MM.1S (cell line): ENCODE measurements at regions not wholly inside any gene's neighbourhood (a gene's known extent, or its start where the extent isn't known, plus 50 kb on each side); places are given as distances from the start of the nearest gene placed in this dataset.

ENCODE experiments used
- DNase-seq: peaks from one replicate; pipeline ENCODE4 v3.0.0-alpha.2; 2015
- H2AFZ ChIP-seq: fragments of 300-600 bp; sonication (generic); 2 replicates; pipeline ENCODE4 v1.6.0; 2016; ENCODE audit warnings: antibody characterized with exemption, low read length
- H3F3A ChIP-seq: fragments of 300-600 bp; sonication (generic); 2 replicates; pipeline ENCODE4 v1.6.1; 2016; ENCODE audit warnings: mild to moderate bottlenecking, antibody characterized with exemption, low read length, moderate library complexity, mixed read lengths; ENCODE audit not compliant: insufficient read depth
- H3K27ac ChIP-seq: fragments of 300-600 bp; sonication (generic); 2 replicates; pipeline ENCODE4 v1.5.1; 2016; ENCODE audit warnings: mild to moderate bottlenecking, low read length
- H3K27me3 ChIP-seq: fragments of 300-600 bp; sonication (generic); replicated peaks from 2 replicates; pipeline ENCODE4 v1.6.0; 2016; ENCODE audit warnings: low read length; ENCODE audit not compliant: insufficient read depth
- H3K36me3 ChIP-seq: fragments of 300-600 bp; sonication (generic); replicated peaks from 2 replicates; pipeline ENCODE4 v1.6.1; 2016; ENCODE audit warnings: mild to moderate bottlenecking, low read length, mixed read lengths; ENCODE audit not compliant: insufficient read depth
- H3K4me1 ChIP-seq: fragments of 300-600 bp; sonication (generic); 2 replicates; pipeline ENCODE4 v1.6.1; 2016; ENCODE audit warnings: low read length, mixed read lengths
- H3K4me2 ChIP-seq: fragments of 300-600 bp; sonication (generic); 2 replicates; pipeline ENCODE4 v1.6.0; 2016; ENCODE audit warnings: low read depth, low read length
- H3K4me3 ChIP-seq: fragments of 300-600 bp; sonication (generic); 2 replicates; pipeline ENCODE4 v1.5.1; 2016; ENCODE audit warnings: low read length, mixed read lengths
- H3K79me2 ChIP-seq: fragments of 300-600 bp; sonication (generic); 2 replicates; pipeline ENCODE4 v1.6.1; 2016; ENCODE audit warnings: mixed run types, low read length, mixed read lengths
- H3K9ac ChIP-seq: fragments of 300-600 bp; sonication (generic); 2 replicates; pipeline ENCODE4 v1.6.1; 2016; ENCODE audit warnings: low read length, mixed read lengths
- H3K9me2 ChIP-seq: fragments of 300-600 bp; sonication (generic); replicated peaks from 2 replicates; pipeline ENCODE4 v1.6.1; 2016; ENCODE audit warnings: mild to moderate bottlenecking, low read length, mixed read lengths; ENCODE audit not compliant: insufficient read depth
- H3K9me3 ChIP-seq: fragments of 300-600 bp; sonication (generic); replicated peaks from 2 replicates; pipeline ENCODE4 v1.6.1; 2016; ENCODE audit warnings: mild to moderate bottlenecking, low read length, mixed read lengths; ENCODE audit not compliant: insufficient read depth
- H4K20me1 ChIP-seq: fragments of 300-600 bp; sonication (generic); 2 replicates; pipeline ENCODE4 v1.6.1; 2016; ENCODE audit warnings: mild to moderate bottlenecking, low read length, moderate library complexity, mixed read lengths; ENCODE audit not compliant: insufficient read depth
- EZH2 ChIP-seq: fragments of 300-600 bp; sonication (generic); optimal IDR thresholded peaks from 2 replicates; pipeline ENCODE3; 2017; ENCODE audit warnings: low read depth, mild to moderate bottlenecking, antibody characterized with exemption, low read length, mixed read lengths
- EZH2phosphoT487 ChIP-seq: fragments of 300-600 bp; sonication (generic); IDR thresholded peaks from 2 replicates; pipeline ENCODE4 v1.6.1; 2018; ENCODE audit warnings: antibody characterized with exemption, low read length
- TF ChIP-seq, protein P1 (sequence below): fragments of 300-600 bp; sonication (generic); IDR thresholded peaks from 2 replicates; pipeline ENCODE4 v1.5.1; 2016; ENCODE audit warnings: antibody characterized with exemption, low read length, mixed read lengths

DNA sequence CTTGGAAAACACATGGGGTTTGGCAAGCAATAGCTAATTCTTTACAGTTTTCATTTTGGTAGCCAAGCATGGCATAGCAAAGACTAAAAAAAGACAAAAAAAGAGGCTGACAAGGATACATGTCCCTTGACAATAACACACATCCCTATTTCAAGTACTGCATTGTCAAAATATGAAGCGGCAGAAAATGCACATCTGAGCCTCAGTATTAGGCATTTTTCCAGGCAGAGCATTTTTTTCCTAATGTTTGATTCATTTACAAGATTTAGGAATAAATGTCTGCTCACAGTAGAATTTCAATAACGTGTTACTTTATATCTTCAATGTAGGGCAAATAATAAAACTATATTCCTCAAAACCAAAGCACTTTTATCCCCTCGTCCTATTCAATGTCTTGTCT is 216.3 kb upstream of the PCDH18 start:
- H3K36me3 ChIP-seq: no peaks in the 10 kb centered on the region
- no peak overlapping the region for H3K4me3 ChIP-seq
- no peak overlapping the region for H2AFZ ChIP-seq
- no peak overlapping the region for H3K9ac ChIP-seq
- H3K9me3 ChIP-seq: no peaks in the 10 kb centered on the region
- no peak for DNase-seq
- H3K27ac ChIP-seq: no peak overlapping the region
- no peak overlapping the region for H3K4me2 ChIP-seq
- no peaks in the 10 kb centered on the region for H3K27me3 ChIP-seq
- H4K20me1 ChIP-seq: no peaks in the 10 kb centered on the region
- TF ChIP-seq, protein P1, sequence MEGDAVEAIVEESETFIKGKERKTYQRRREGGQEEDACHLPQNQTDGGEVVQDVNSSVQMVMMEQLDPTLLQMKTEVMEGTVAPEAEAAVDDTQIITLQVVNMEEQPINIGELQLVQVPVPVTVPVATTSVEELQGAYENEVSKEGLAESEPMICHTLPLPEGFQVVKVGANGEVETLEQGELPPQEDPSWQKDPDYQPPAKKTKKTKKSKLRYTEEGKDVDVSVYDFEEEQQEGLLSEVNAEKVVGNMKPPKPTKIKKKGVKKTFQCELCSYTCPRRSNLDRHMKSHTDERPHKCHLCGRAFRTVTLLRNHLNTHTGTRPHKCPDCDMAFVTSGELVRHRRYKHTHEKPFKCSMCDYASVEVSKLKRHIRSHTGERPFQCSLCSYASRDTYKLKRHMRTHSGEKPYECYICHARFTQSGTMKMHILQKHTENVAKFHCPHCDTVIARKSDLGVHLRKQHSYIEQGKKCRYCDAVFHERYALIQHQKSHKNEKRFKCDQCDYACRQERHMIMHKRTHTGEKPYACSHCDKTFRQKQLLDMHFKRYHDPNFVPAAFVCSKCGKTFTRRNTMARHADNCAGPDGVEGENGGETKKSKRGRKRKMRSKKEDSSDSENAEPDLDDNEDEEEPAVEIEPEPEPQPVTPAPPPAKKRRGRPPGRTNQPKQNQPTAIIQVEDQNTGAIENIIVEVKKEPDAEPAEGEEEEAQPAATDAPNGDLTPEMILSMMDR: no peak
- TF ChIP-seq EZH2 (no peak), EZH2phosphoT487 (no peak)
- H3K79me2 ChIP-seq: no peaks in the 10 kb centered on the region
- no peaks in the 10 kb centered on the region for H3K9me2 ChIP-seq
- no peaks in the 10 kb centered on the region for H3K4me1 ChIP-seq
- H3F3A ChIP-seq: no peaks in the 10 kb centered on the region

DNA sequence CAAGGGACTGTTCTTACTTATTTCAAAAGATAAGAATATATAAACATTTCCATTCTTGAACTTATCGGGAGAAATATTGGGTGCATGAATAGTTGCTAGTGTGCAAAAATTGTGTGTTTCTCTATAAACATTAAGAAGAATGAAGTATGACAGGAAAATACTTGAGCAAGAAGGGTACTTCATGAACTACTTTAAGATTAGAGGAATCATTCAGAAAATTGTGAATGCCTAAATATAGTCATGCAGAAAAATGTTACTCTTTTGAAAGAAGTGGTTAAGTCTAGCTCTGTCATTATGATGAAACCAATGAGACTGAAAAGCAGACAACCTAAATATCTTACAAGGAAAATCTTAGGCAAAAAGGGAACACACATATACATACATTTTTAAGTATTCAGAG is 207.8 kb upstream of the PCDH18 start:
- Histone ChIP-seq H3F3A (no peaks in the 10 kb centered on the region), H3K4me2 (no peak overlapping the region), H3K9me2 (no peaks in the 10 kb centered on the region), H2AFZ (no peak overlapping the region), H3K4me3 (no peak overlapping the region), H3K36me3 (no peaks in the 10 kb centered on the region), H3K79me2 (no peaks in the 10 kb centered on the region), H3K27me3 (no peaks in the 10 kb centered on the region), H3K27ac (no peak overlapping the region), H3K4me1 (no peaks in the 10 kb centered on the region), H4K20me1 (no peaks in the 10 kb centered on the region), H3K9ac (no peak overlapping the region), H3K9me3 (no peaks in the 10 kb centered on the region)
- no peak for TF ChIP-seq EZH2phosphoT487
- TF ChIP-seq EZH2: no peak
- TF ChIP-seq, protein P1: no peak
- DNase-seq: no peak

- no peaks in the 10 kb centered on the region for H4K20me1 ChIP-seq
- no peaks in the 10 kb centered on the region for H3K9me3 ChIP-seq
- H3K27me3 ChIP-seq: no peaks in the 10 kb centered on the region
- H3K4me3 ChIP-seq: no peak overlapping the region
- H3K4me2 ChIP-seq: no peak overlapping the region
- no peak overlapping the region for H2AFZ ChIP-seq
- H3K27ac ChIP-seq: no peak overlapping the region
- no peak overlapping the region for H3K9ac ChIP-seq
- no peak for DNase-seq
- H3F3A ChIP-seq: no peaks in the 10 kb centered on the region
- H3K36me3 ChIP-seq: no peaks in the 10 kb centered on the region
- TF ChIP-seq, protein P1: no peak
- TF ChIP-seq EZH2phosphoT487 (no peak), EZH2 (no peak)
- no peaks in the 10 kb centered on the region for H3K79me2 ChIP-seq
- H3K9me2 ChIP-seq: no peaks in the 10 kb centered on the region
- H3K4me1 ChIP-seq: no peaks in the 10 kb centered on the region
Observed at GRCh38 chr4:137739391-137739790, 207.1 kb upstream of the PCDH18 start.
